NCI-H510A treated with DMSO at 0.1 percent for 48 hours (cell line): ENCODE measurements at regions not wholly inside any gene's neighbourhood (a gene's known extent, or its start where the extent isn't known, plus 50 kb on each side); places are given as distances from the start of the nearest gene placed in this dataset.
A peak's percentile ranks its signal among the peaks of the same experiment; 100 is the strongest.

Experiments used
- DNase-seq: peaks from one replicate; lab custom pipeline; 2025; lab: John Stamatoyannopoulos, UW

- DNase-seq, result no peak
Measured at GRCh38 chr9:120136696-120137095, 443.3 kb downstream of the CDK5RAP2 start.

GRCh38 chr9:120117081-120117480 lies 462.9 kb downstream of the CDK5RAP2 start:
- DNase-seq, result no peak

- DNase-seq, result no peak
Measured at GRCh38 chr9:120110520-120110919, 469.4 kb downstream of the CDK5RAP2 start.

DNA sequence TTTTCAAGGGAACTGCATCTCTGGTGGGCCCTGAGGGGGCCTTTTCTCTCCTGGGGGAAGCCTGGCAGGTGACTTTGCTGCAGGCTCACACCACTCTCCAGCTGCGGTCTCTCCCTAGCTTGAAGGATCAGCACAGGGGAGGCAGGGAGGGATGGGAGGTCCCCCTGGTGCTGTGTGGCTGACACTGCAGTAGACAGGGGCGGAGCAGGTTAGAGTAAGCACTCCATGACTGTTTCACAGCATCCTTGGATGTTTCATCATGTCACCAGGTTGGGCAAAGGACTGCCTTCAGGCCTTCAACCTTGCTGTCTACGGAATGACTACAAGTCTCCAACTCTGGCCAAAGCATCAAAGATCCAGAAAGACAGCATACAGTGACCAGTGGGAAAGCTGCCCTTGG lies 470.7 kb downstream of the CDK5RAP2 start:
- DNase-seq, result peak; percentile 10

GRCh38 chr9:120107138-120107537 lies 472.8 kb downstream of the CDK5RAP2 start:
- no peak for DNase-seq

- no peak for DNase-seq
Measured at GRCh38 chr9:120104771-120105170, 475.2 kb downstream of the CDK5RAP2 start.

- no peak for DNase-seq
Measured at GRCh38 chr9:120100595-120100994, 479.4 kb downstream of the CDK5RAP2 start.

- no peak for DNase-seq
Measured at GRCh38 chr9:120099065-120099464, 480.9 kb downstream of the CDK5RAP2 start.

DNA sequence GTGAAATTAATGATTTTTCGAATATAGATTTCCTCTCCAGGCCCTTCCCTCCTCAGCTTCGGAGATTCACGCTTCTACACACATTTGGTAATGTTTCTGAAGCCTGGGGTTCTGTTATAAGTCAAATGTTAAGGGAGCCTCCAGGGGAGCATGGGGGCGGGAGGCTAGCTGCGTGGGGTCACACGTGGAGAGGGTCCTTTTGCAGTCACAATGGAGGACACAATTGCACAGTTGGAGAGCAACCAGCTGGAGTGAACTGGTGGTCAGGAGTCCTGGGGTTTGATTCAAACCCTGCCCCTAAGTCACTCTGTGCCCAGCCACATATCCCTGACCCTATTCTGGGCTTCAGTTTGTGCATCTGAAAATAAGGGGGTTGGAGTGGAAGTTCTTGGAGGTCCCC lies 481.4 kb downstream of the CDK5RAP2 start:
- DNase-seq, result no peak

GRCh38 chr9:120091206-120091605 lies 488.8 kb downstream of the CDK5RAP2 start:
- DNase-seq, result no peak

- DNase-seq, result peak; percentile 61
Measured at GRCh38 chr9:120080849-120081248, 499.1 kb downstream of the CDK5RAP2 start.

DNA sequence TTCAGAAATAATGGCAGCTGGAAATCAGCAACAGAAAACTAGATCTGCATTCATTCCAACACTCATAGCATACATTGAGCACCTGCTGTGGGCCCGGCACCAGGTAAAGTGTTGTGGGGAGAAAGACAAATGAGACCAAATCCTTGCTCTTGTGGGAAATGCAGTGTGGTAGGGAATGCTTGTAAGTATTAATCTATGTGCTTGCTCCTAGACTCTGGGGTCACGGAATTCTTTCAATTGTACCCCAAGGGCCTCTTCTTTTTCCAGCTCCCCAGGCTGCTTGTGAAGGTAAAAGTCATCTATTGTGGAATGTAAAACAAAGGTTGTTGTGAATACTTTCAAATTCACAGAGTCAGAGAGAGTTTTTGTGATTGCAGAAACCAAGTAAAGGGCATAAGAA lies 501.9 kb downstream of the CDK5RAP2 start:
- DNase-seq, result no peak

DNA sequence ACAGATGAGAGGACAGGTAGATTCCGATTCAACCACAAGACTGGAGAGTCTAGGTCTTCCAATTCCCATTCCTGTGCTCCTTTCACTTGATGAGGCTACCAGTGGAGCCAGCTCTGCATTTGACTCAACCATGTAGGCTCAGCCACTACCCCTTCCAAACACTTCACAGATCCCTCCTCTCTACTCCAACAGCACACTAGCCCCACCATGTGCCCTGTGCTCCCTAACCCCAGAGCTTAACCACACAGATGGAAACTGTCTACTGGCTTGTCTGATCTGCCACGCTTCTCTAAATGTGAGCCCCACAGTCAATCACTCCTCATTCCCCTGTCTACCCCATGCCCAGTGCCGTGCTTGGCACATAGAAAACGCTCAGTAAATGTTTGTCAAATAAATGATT lies 508.2 kb downstream of the CDK5RAP2 start:
- no peak for DNase-seq

DNA sequence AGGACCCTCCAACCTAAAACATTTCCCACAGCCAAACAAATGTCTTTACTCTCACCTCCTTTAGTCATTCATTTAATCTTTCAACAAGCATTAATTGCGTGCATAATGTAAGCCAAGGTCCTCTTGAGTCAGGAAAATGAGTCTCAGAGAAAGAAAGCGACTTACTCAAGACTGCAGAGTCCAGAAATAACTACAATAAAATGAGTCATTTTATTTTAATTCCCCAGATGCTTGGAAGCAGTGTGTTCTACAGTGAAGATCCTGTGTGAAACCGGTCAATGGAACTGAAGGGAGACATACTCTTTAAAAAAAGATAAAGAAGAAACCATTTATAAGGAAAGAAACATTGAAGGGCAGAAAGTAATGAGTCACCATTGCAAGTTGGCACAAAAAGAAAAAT lies 513.7 kb downstream of the CDK5RAP2 start:
- no peak for DNase-seq

DNA sequence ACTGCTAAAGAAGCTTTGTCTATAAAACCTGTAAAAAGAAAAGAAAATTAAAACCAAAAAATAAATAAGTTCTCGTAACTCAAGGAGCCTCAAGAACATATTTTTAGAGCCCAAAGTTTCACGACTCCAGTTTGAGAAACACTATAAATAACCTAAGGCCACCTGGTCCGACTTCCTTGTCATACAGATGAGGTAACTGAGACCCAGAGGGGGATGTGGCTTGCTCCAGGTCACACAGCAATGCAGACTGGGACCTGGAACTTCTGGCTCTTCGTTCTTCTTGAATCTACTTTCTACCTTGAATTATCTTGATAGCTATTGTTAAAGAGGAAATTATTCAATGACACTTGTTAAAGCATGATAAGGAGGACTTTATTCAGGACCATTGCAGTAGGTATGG lies 514.8 kb downstream of the CDK5RAP2 start:
- no peak for DNase-seq

- no peak for DNase-seq
Measured at GRCh38 chr9:120045011-120045410, 535.0 kb downstream of the CDK5RAP2 start.

DNA sequence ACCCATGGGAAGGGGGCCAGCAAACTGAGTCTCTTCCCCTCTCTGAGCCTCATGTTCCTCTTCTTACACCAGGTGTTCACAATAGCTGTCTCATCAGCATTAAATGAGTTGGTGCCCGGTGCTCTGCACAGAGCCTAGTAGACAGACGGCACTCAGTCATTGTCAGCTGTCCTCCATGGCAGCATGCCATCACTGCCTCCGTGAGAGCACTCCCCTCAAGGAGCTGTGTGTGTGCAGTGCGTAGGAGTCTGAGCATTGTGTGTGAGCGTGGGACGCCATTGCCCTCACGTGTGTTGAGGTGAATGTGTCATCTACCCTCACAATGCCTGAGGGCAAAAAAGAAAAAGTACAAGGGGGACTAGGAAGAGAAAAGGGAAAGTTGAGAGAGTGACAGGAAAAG lies 536.5 kb downstream of the CDK5RAP2 start:
- DNase-seq, result peak; percentile 18

- no peak for DNase-seq
Measured at GRCh38 chr9:120040896-120041295, 539.1 kb downstream of the CDK5RAP2 start.

DNA sequence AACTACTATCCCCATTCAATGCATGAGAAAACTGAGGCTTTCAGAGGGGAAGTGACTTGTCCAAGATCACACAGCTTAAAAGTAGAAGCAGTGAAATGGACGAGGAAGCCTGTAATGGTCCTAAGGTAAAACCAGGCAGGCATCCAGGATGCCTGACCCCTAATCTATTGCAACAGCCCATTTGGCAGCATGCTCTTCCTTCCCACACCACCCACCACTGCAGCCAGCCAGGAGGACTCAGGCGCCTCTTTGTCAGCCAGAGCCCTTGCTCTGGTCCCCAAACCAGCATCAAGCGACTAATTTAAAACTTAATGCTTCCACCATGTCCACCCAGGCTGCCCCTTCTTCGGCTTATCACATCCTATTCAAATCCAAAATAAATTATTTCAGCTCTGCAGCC lies 541.6 kb downstream of the CDK5RAP2 start:
- no peak for DNase-seq

GRCh38 chr9:120032639-120033038 lies 547.3 kb downstream of the CDK5RAP2 start:
- no peak for DNase-seq

GRCh38 chr9:120030847-120031246 lies 549.1 kb downstream of the CDK5RAP2 start:
- no peak for DNase-seq

- DNase-seq, result no peak
Measured at GRCh38 chr9:120018550-120018949, 561.4 kb downstream of the CDK5RAP2 start.

DNA sequence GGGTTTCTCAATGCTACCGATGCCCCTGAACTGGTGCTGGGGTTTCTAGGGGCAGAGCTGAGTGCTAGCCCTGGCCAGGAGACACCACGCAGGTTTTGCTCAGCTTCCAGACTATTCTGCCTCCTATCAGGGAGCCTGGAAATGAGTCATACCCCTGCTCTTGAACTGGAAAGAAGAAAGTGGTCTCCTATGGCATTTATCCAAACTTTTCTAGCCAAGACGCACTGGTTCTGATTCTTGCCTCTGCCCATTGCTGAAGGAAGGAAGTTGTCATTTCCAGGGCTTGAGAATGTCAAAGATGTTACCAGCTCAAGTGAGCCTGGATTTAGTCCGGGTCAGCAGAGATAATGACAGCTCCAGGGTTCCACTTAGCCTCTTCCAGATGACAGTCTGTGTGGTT lies 561.9 kb downstream of the CDK5RAP2 start:
- no peak for DNase-seq

DNA sequence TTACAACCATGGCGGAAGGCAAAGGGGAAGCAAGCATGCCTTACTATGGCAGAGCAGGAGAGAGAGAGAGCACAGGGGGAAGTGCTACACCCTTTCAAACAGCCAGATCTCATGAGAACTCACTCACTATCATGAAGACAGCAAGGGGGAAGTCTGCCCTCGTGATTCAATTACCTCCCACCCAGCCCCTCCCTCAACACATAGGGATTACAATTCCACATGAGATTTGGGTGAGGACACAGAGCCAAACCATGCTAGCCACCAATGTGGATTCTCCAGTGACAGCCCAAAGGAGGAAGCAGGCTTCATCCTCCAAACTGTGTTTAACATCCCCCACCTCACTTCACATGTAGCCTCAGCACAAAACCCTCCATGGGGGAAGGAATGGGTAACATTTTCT lies 563.7 kb downstream of the CDK5RAP2 start:
- DNase-seq, result no peak

- DNase-seq, result no peak
Measured at GRCh38 chr9:120014796-120015195, 565.2 kb downstream of the CDK5RAP2 start.
